ENCODE measurements at regions not wholly inside any gene's neighbourhood (a gene's known extent, or its start where the extent isn't known, plus 50 kb on each side); places are given as distances from the start of the nearest gene placed in this dataset.

GRCh38 chr15:25554640-25555039 is 115.8 kb upstream of the UBE3A start:
- Histone ChIP-seq H3K4me2 (ENCODE audit: insufficient read depth, low read length) (no peak overlapping the region), H3K27me3 (ENCODE audit: insufficient read depth, low read length) (no peaks in the 10 kb centered on the region), H4K20me1 (ENCODE audit: insufficient read depth, low read length) (no peaks in the 10 kb centered on the region), H3K9me3 (ENCODE audit: low read depth, low read length) (no peaks in the 10 kb centered on the region), H2AFZ (ENCODE audit: low read length) (no peak overlapping the region), H3K27ac (ENCODE audit: low read depth, low read length) (no peak overlapping the region), H3K4me3 (ENCODE audit: insufficient read depth, low read length) (no peak overlapping the region), H3K79me2 (ENCODE audit: insufficient read depth, low read length) (no peaks in the 10 kb centered on the region), H3K4me1 (ENCODE audit: insufficient read depth, low read length) (no peaks in the 10 kb centered on the region), H3K36me3 (ENCODE audit: insufficient read depth, low read length) (no peaks in the 10 kb centered on the region)
- no peak for DNase-seq (ENCODE audit: insufficient read length, low spot score, missing footprints)
- TF ChIP-seq, protein P1, sequence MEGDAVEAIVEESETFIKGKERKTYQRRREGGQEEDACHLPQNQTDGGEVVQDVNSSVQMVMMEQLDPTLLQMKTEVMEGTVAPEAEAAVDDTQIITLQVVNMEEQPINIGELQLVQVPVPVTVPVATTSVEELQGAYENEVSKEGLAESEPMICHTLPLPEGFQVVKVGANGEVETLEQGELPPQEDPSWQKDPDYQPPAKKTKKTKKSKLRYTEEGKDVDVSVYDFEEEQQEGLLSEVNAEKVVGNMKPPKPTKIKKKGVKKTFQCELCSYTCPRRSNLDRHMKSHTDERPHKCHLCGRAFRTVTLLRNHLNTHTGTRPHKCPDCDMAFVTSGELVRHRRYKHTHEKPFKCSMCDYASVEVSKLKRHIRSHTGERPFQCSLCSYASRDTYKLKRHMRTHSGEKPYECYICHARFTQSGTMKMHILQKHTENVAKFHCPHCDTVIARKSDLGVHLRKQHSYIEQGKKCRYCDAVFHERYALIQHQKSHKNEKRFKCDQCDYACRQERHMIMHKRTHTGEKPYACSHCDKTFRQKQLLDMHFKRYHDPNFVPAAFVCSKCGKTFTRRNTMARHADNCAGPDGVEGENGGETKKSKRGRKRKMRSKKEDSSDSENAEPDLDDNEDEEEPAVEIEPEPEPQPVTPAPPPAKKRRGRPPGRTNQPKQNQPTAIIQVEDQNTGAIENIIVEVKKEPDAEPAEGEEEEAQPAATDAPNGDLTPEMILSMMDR (IDR thresholded peaks at IDR 0.05; ENCODE audit: extremely low read depth, low read depth, low read length): no peak

- DNase-seq (ENCODE audit: insufficient read length, low spot score, missing footprints): no peak
- no peaks in the 10 kb centered on the region for H3K9me3 ChIP-seq (ENCODE audit: low read depth, low read length)
- H3K4me2 ChIP-seq (ENCODE audit: insufficient read depth, low read length): no peak overlapping the region
- peaks cover 4% of the 10 kb centered on the region for H3K4me1 ChIP-seq (ENCODE audit: insufficient read depth, low read length)
- H2AFZ ChIP-seq (ENCODE audit: low read length): no peak overlapping the region
- H3K27ac ChIP-seq (ENCODE audit: low read depth, low read length): no peak overlapping the region
- H3K36me3 ChIP-seq (ENCODE audit: insufficient read depth, low read length): no peaks in the 10 kb centered on the region
- no peaks in the 10 kb centered on the region for H4K20me1 ChIP-seq (ENCODE audit: insufficient read depth, low read length)
- no peak overlapping the region for H3K4me3 ChIP-seq (ENCODE audit: insufficient read depth, low read length)
- H3K79me2 ChIP-seq (ENCODE audit: insufficient read depth, low read length): no peaks in the 10 kb centered on the region
- H3K27me3 ChIP-seq (ENCODE audit: insufficient read depth, low read length): no peaks in the 10 kb centered on the region
- TF ChIP-seq, protein P1 (IDR thresholded peaks at IDR 0.05; ENCODE audit: extremely low read depth, low read depth, low read length): no peak
These were observed 109.8 kb upstream of the UBE3A start for GRCh38 chr15:25548600-25548999.

GRCh38 chr15:25545889-25546288 is 107.1 kb upstream of the UBE3A start:
- Histone ChIP-seq H3K4me3 (ENCODE audit: insufficient read depth, low read length) (no peak overlapping the region), H3K27ac (ENCODE audit: low read depth, low read length) (no peak overlapping the region), H3K36me3 (ENCODE audit: insufficient read depth, low read length) (no peaks in the 10 kb centered on the region), H3K79me2 (ENCODE audit: insufficient read depth, low read length) (no peaks in the 10 kb centered on the region), H3K4me2 (ENCODE audit: insufficient read depth, low read length) (no peak overlapping the region), H4K20me1 (ENCODE audit: insufficient read depth, low read length) (no peaks in the 10 kb centered on the region), H2AFZ (ENCODE audit: low read length) (no peak overlapping the region), H3K27me3 (ENCODE audit: insufficient read depth, low read length) (no peaks in the 10 kb centered on the region), H3K9me3 (ENCODE audit: low read depth, low read length) (no peaks in the 10 kb centered on the region), H3K4me1 (ENCODE audit: insufficient read depth, low read length) (peaks cover 4% of the 10 kb centered on the region)
- TF ChIP-seq, protein P1 (IDR thresholded peaks at IDR 0.05; ENCODE audit: extremely low read depth, low read depth, low read length): no peak
- no peak for DNase-seq (ENCODE audit: insufficient read length, low spot score, missing footprints)

- H3K79me2 ChIP-seq (ENCODE audit: insufficient read depth, low read length): no peaks in the 10 kb centered on the region
These were observed 106.2 kb upstream of the UBE3A start for GRCh38 chr15:25545017-25545416.

More at GRCh38 chr15:25545017-25545416, 106.2 kb upstream of the UBE3A start:
- H2AFZ ChIP-seq (ENCODE audit: low read length): no peak overlapping the region
- TF ChIP-seq, protein P1 (IDR thresholded peaks at IDR 0.05; ENCODE audit: extremely low read depth, low read depth, low read length): no peak
- no peak for DNase-seq (ENCODE audit: insufficient read length, low spot score, missing footprints)
- H3K4me3 ChIP-seq (ENCODE audit: insufficient read depth, low read length): no peak overlapping the region
- no peaks in the 10 kb centered on the region for H4K20me1 ChIP-seq (ENCODE audit: insufficient read depth, low read length)
- no peaks in the 10 kb centered on the region for H3K36me3 ChIP-seq (ENCODE audit: insufficient read depth, low read length)
- no peaks in the 10 kb centered on the region for H3K27me3 ChIP-seq (ENCODE audit: insufficient read depth, low read length)
- H3K27ac ChIP-seq (ENCODE audit: low read depth, low read length): no peak overlapping the region
- peaks cover 4% of the 10 kb centered on the region for H3K4me1 ChIP-seq (ENCODE audit: insufficient read depth, low read length)
- no peak overlapping the region for H3K4me2 ChIP-seq (ENCODE audit: insufficient read depth, low read length)
- H3K9me3 ChIP-seq (ENCODE audit: low read depth, low read length): no peaks in the 10 kb centered on the region

All from osteoblast (primary cell).